ENCODE measurements at regions not wholly inside any gene's neighbourhood (a gene's known extent, or its start where the extent isn't known, plus 50 kb on each side); places are given as distances from the start of the nearest gene placed in this dataset.

DNA sequence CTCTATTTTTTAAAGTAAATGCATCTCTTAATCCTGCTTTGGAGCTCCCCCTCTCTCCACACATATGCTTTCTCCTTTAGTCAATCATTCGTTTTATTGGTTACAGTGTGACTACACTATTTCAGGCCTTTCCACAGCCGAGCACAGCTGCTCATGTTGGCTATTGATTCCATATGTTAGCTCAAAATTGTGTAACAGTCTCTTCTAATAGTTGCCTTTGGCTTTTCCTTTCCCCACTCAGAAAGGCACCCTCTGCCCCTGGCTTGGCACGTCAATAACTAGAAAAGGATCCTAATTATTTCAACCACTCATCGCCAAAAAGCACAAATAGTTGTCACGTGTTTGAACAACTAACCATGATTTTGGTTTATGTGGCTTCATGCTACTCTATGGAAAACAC is 410.3 kb upstream of the SLC35B3 start:
- H2BK120ac ChIP-seq (ENCODE audit: low read depth, low read length) = no peak overlapping the region
- H3K36me3 ChIP-seq (ENCODE audit: control insufficient read depth, insufficient read depth, low read length) = no peaks in the 10 kb centered on the region
- ATAC-seq (ENCODE audit: low read depth) = no peak
- dilution Hi-C loops (cut with HindIII; ENCODE audit: low sequenced_read_pairs, unreplicated experiment) (no loop called here), in situ Hi-C loops (cut with MboI; ENCODE audit: low sequenced_read_pairs) (no loop called here), intact Hi-C loops (cut with micrococcal nuclease) (no loop called here)
- POLR2A ChIA-PET (ENCODE audit: unreplicated experiment) = no interaction called here
- no peak overlapping the region for H2AK5ac ChIP-seq (ENCODE audit: low read depth, low read length)
- no peak overlapping the region for H2BK5ac ChIP-seq (ENCODE audit: low read depth, low read length, poor library complexity, severe bottlenecking)
- H3K4me1 ChIP-seq (ENCODE audit: control insufficient read depth, insufficient read depth, low read length) = no peaks in the 10 kb centered on the region
- H3K9ac ChIP-seq (ENCODE audit: low read depth, low read length) = no peak overlapping the region
- BruUV-seq (replicated peaks) = no TSS peak
- H2AFZ ChIP-seq (replicated peaks; ENCODE audit: low read length, poor library complexity) = no peak overlapping the region
- peaks cover 4% of the 10 kb centered on the region; the same call in 1 of the 2 replicates for H3K9me3 ChIP-seq (ENCODE audit: control insufficient read depth, insufficient read depth, low read length)
- no peak overlapping the region for H3K4me3 ChIP-seq (ENCODE audit: insufficient read depth, low read depth, low read length)
- CTCF ChIA-PET = no interaction called here
- no peak overlapping the region for H4K5ac ChIP-seq (ENCODE audit: low read depth, low read length)
- H3K23ac ChIP-seq (ENCODE audit: low read depth, low read length) = no peak overlapping the region
- H3K4ac ChIP-seq (ENCODE audit: low read depth, low read length) = no peak overlapping the region
- H2AK9ac ChIP-seq (replicated peaks; ENCODE audit: low read depth, low read length, poor library complexity) = no peak overlapping the region
- H3K4me2 ChIP-seq (ENCODE audit: low read depth, low read length) = no peak overlapping the region
- no peaks in the 10 kb centered on the region for H3K79me1 ChIP-seq (ENCODE audit: low read depth in 1 of 2, low read length in 2 of 2)
- H3K27ac ChIP-seq (ENCODE audit: insufficient read depth, low read length) = no peak overlapping the region
- no CpG with 5 or more reads among the region's 5 CpGs for WGBS, 2 experiments (ENCODE audit: extremely low coverage in 2 of 2, insufficient read length in 1 of 2)
- H3K9me1 ChIP-seq (ENCODE audit: insufficient read depth, low read length) = no peaks in the 10 kb centered on the region
- no peak for DNase-seq
- no peak overlapping the region for H4K8ac ChIP-seq (ENCODE audit: low read depth in 2 of 2, low read length in 2 of 2)
- TF ChIP-seq CHD1 (IDR thresholded peaks at IDR 0.05; ENCODE audit: low read depth, low read length) (no peak), MAFK (IDR thresholded peaks at IDR 0.05; ENCODE audit: low read depth, low read length) (no peak), MXI1 (IDR thresholded peaks at IDR 0.05; ENCODE audit: borderline replicate concordance, low read depth, low read length) (no peak), CEBPB (IDR thresholded peaks at IDR 0.05; ENCODE audit: low read depth, low read length) (no peak), RCOR1 (IDR thresholded peaks at IDR 0.05; ENCODE audit: insufficient replicate concordance, low read length) (no peak), MAZ (IDR thresholded peaks at IDR 0.05; ENCODE audit: borderline replicate concordance, low read depth, low read length) (no peak), POLR2A (IDR thresholded peaks at IDR 0.05; ENCODE audit: low read depth, low read length) (no peak), NFE2L2 (IDR thresholded peaks at IDR 0.05; ENCODE audit: low read depth, low read length) (no peak)
- H4K91ac ChIP-seq (ENCODE audit: insufficient read depth, low read depth, low read length) = no peak overlapping the region
- H3K27me3 ChIP-seq (ENCODE audit: control insufficient read depth, insufficient read depth, low read length) = no peaks in the 10 kb centered on the region
- H3K18ac ChIP-seq (ENCODE audit: low read depth, low read length) = no peak overlapping the region
- no peak overlapping the region for H2BK20ac ChIP-seq (ENCODE audit: low read depth, low read length)
- no peaks in the 10 kb centered on the region for H4K20me1 ChIP-seq (ENCODE audit: insufficient read depth, low read length)
- no peak overlapping the region for H2BK15ac ChIP-seq (ENCODE audit: low read depth, low read length)
- H3K56ac ChIP-seq (ENCODE audit: extremely low read depth, insufficient read depth, low read length) = no peak overlapping the region
- no peak overlapping the region for H3K14ac ChIP-seq (replicated peaks; ENCODE audit: low read depth, low read length)
